HG03521 (cell line): ENCODE measurements at regions not wholly inside any gene's neighbourhood (a gene's known extent, or its start where the extent isn't known, plus 50 kb on each side); places are given as distances from the start of the nearest gene placed in this dataset.
"Not testable (repeated sequence)": the region's sequence is repeated elsewhere in the genome, so short reads cannot be mapped to it uniquely, and the experiment has no call there.

Source experiments
- ATAC-seq: cut with Tn5 transposase; IDR thresholded peaks from one replicate; pipeline ENCODE4 v1.9.1; 2021; ENCODE audit warnings: mild to moderate bottlenecking, moderate library complexity; ENCODE audit not compliant: unreplicated experiment

GRCh38 chr7:20839196-20839735 is 52.6 kb upstream of the SP8 start:
- no peak for ATAC-seq

DNA sequence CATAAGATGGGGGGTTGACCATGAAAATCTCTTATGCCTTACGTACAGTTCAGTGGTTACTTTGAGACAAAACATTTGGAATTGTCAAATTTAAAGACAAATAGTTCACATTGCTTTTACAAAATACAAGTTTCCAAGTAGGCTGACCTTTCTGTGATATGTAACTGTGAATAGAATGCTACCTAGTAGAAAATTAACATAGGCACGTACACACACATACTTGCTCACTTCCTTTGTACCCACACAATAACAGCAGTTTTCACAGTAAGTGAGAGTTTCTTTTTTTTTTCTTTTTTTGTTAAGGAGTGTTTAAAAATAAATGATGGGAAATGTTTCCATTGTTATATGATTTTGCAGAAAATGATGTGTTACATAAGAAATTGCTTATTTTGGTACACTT is 53.3 kb upstream of the SP8 start:
- no peak for ATAC-seq

GRCh38 chr7:20846791-20847190 is 60.1 kb upstream of the SP8 start:
- no peak for ATAC-seq

- no peak for ATAC-seq
These were observed 72.3 kb upstream of the SP8 start for GRCh38 chr7:20858951-20859350.

DNA sequence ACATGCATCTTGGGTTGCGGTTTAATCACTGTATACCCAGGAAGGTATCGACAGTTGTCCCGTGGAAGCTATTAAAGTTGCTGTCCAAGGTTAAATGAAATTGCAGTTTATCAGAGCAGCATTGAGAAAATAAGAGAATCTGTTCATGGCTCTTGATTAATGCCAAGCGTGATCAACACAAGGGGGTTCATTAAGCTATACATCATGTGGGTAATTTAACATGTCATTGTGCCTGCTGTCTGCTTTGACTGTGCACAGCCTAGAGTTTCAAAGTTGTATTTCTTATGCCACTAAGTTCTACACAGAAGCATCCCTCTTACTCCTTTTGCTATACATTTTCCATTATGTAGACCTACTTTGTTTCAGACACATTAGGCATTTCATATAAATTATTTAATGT is 74.8 kb upstream of the SP8 start:
- no peak for ATAC-seq

DNA sequence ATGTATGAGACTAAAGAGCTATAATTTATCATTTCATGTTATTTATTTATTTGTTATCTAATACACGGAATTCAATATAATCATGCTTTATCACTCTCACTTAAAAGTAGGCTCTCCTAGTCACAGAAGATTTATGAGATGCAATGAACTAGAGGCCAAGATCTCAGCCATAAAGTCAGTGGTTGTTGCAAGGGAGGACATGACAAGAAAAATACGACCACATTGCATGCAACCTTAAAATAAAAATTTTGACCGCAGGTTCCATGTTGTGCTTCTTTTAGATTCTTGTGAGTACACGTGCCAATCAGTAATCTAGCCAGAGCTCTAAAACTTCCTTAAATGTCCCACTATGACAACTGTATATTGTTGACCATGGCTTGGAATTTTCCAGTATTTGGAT is 75.9 kb upstream of the SP8 start:
- ATAC-seq: no peak

GRCh38 chr7:20864221-20864620 is 77.5 kb upstream of the SP8 start:
- ATAC-seq: no peak

DNA sequence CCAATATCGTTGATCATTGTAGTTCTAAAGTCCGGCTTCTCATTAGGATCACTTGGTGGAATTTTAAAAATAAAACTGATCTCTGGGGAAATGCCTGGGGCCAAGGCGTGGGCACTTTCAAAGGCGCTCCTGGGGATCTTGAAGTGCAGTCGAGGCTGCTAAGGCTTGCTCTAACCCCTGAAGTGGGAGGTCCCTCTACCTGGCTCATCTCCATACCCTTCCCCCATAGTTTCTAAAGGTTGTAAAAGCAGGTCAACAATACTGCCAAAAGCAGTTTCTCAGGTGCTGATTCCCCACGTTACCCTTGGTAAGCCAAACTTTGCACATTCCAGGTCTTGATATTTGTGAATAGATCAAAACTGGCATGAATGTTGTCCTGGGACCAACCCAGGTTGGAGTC is 79.0 kb upstream of the SP8 start:
- ATAC-seq: no peak

- ATAC-seq: no peak
These were observed 84.3 kb upstream of the SP8 start for GRCh38 chr7:20870977-20871376.

DNA sequence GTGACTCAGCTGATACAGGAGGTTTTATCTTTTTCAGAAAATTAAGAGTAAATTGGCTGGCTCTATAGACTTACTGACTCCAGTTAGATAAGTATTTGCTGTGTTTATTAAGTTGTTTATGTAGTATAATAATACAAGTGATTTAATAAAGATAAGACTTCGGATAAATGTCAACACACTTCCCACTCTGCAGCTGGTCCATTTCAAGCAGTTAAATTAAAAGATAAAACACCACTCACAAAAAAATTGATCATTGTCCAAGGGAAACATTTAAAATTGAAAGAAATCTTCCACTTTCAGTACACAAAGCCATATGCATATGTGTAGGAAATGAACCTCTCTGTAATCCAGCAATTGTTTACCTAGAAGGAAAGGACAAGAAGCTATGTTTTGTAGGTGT is 106.1 kb upstream of the SP8 start:
- ATAC-seq: no peak

- ATAC-seq: no peak
These were observed 108.1 kb upstream of the SP8 start for GRCh38 chr7:20894806-20895205.

- no peak for ATAC-seq
These were observed 108.9 kb upstream of the SP8 start for GRCh38 chr7:20895563-20895962.

GRCh38 chr7:20896996-20897395 is 110.3 kb upstream of the SP8 start:
- ATAC-seq: no peak

DNA sequence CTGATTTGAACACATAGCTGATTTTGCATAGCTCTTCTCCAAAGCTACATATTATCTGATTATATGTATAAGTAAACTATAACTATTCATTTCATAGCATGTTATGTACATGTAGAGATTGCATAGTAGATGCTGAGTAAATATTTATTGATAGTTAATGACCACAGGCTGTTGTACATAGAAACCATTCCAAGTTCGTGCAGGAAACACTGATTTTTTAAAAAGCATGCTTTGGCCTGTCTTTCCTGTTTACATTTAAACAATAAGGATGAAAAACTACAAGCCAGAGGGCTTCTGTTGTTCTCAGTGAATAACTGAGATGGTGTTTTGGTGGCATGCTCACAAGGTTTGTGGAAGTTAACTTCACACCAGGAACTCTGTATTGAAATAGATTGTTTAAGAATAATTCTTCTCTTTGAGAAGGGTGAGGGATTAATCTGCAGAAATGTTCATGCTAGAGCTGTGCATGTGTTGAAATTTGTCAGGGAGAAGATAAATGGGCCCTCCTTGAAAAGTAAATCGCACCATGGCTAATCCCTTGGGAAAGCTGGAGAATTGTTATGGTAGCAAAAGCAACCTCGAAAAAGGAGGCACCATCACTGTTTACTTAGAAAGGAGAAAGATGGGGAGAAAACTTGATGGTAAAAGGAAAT is 120.2 kb upstream of the SP8 start:
- ATAC-seq: no peak

GRCh38 chr7:20911081-20911480 is 124.4 kb upstream of the SP8 start:
- no peak for ATAC-seq

GRCh38 chr7:20913853-20914252 is 127.2 kb upstream of the SP8 start:
- ATAC-seq: no peak

DNA sequence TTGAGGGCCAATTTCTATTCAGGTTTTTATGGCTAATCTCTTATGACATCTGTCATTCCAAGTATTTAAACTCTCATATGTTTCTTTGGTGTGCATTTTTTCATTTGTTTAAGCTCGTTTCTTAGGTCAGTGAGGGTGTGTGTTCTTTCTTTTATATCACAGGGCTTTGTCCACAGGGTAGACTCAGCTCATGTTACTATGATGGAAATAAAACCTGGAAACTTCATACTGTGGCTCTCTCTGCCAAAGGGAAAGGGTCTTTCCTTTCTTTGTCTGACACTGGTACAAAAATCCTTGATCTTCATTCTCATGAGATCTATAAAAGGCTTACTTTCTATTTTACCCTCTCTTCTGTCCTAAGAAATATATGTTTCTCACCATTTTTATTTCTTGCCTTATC is 129.6 kb upstream of the SP8 start:
- no peak for ATAC-seq

DNA sequence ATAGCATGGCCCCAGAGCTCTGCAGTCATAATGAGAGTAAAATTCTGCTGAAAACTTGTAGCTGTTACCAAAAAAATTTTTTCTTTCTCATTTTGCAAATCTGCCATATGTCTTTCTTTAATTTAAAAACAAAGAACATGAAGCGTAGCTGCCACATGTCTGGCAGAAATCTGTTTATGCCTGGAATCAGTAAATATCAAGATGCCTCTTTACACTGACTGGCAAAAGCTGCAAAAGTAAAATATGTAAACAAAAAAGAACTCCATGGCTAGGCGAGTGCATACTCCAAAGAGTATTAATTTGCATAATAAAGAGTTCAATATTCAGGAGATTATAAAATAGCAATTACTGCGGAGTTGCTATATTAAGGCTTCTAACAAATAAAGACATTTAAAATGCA is 130.9 kb upstream of the SP8 start:
- no peak for ATAC-seq

- no peak for ATAC-seq
These were observed 131.5 kb upstream of the SP8 start for GRCh38 chr7:20918156-20918555.

DNA sequence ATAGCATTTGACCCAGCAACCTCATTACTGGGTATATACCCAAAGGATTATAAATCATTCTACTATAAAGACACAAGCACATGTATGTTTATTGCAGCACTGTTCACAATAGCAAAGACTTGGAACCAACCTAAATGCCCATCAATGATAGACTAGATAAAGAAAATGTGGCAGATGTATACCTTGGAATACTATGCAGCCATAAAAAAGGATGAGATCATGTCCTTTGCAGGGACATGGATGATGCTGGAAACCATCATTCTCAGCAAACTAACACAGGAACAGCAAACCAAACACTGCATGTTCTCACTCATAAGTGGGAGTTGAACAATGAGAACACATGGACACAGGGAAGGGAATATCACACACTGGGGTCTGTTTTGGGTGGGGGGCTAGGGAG is 140.5 kb upstream of the SP8 start:
- not testable (repeated sequence) for ATAC-seq

GRCh38 chr7:20927976-20928375 is 141.3 kb upstream of the SP8 start:
- ATAC-seq: no peak

DNA sequence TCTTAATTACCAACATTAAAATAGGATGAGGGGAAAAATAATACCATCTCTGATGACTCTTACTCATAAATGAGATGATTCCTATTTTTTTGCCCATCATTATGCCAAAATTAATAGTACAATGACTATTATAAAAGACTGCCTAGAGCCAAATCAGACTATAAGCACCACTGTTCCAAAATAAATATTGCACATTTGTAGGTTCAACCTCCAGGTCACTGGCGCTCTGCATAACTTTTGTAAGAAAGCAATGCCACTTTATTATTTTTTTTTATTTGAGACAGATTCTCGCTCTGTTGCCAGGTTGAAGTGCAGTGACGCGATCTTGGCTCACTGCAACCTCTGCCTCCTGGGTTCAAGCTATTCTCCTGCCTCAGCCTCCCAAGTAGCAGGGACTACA is 142.5 kb upstream of the SP8 start:
- no peak for ATAC-seq

GRCh38 chr7:20931739-20932138 is 145.1 kb upstream of the SP8 start:
- ATAC-seq: no peak
